GM19463 (cell line): ENCODE measurements at regions not wholly inside any gene's neighbourhood (a gene's known extent, or its start where the extent isn't known, plus 50 kb on each side); places are given as distances from the start of the nearest gene placed in this dataset.

Experiments
- ATAC-seq: cut with Tn5 transposase; IDR thresholded peaks from one replicate; pipeline ENCODE4 v1.9.1; 2021; ENCODE audit warnings: mild to moderate bottlenecking, moderate library complexity; ENCODE audit not compliant: unreplicated experiment

- ATAC-seq, result no peak
These were observed 58.0 kb upstream of the DOCK10 start for GRCh38 chr2:225100269-225100668.

DNA sequence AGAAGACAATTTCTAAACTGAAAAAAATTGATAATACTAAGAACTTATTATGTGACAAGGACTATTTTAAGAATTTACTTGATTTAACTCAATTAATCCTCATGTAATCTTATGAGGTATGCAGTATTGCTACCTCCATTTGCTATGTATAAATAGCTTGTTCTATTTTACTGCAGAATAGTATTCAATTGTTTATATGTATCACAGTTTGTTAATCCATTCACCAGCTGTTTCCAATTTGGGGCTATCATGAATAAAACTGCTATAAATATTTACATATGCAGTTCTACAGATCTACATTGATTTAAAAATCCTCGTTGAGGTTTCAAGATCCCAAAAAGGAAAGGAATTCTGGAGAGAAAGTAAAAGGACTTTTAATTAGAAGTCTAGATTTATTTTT, 54.8 kb upstream of the DOCK10 start:
- ATAC-seq, result no peak
